Stimulated activated CD4-positive, alpha-beta T cell treated with anti-CD3 and anti-CD28 coated beads, TNF-alpha, amount 100 ng/mL, for 4 hours (primary cell): ENCODE measurements at regions not wholly inside any gene's neighbourhood (a gene's known extent, or its start where the extent isn't known, plus 50 kb on each side); places are given as distances from the start of the nearest gene placed in this dataset.

Experiments used
- DNase-seq, 3 experiments: peaks; one replicate each; pipeline ENCODE4 v3.0.0-alpha.2; 2020; ENCODE audit warnings: low read depth in 3 of 3

DNA sequence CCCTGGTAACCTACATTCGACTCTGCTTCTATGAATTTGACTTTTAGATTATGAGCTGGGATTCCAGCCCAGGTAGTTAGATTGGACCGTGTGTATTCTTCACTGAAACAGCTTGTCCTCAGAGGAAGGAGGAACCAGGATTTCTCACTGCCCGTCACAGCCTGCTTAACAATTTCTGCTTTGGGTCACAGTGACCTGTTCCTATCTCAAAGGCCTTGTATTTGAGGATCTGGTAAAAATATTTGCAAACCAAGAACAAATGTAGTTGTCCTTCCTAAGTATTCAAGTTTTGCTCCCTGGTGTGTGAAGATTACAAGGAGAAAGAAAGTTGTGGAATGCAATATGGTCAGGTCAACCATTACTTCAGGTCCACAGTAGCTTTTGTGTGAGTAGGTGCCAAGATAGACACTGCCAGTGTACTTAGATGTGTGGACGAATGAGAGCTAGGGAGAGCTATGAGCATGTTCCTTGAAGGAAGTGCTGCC is 55.1 kb downstream of the KIF4B start:
- DNase-seq: no peak

DNA sequence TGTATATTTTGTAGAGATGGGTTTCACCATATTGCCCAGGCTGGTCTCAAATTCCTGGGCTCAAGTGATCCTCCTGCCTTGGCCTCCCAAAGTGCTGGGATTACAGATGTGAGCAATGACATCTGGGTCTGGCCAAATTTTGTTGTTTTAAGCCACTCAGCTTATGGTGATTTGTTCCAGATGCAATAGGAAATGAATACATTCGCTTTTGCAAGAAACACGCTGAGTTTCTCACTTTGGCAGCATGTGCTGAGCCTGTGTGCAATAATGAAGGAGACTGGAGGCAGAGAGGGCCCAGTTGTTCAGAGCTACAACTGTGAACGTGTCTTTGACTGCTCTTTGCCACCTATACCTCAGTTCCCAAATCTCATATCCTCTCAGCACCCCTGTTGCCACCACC is 56.4 kb downstream of the KIF4B start:
- no peak for DNase-seq

DNA sequence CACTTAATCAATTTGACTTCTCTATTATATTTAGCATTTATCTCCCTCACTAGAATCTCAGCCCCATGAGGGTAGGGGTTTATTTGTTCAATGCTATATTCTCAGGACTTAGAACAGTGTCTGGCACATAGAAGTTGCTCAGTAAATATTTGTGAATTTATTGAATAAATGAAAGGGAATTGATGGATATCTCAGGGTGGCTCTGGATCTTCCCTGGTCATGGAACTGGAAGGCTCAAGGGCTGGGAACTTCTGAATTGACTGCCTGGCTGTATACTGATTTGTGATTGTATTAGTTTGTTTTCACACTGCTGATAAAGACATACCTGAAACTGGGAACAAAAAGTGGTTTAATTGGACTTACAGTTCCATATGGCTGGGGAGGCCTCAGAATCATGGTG is 57.2 kb downstream of the KIF4B start:
- DNase-seq: no peak

DNA sequence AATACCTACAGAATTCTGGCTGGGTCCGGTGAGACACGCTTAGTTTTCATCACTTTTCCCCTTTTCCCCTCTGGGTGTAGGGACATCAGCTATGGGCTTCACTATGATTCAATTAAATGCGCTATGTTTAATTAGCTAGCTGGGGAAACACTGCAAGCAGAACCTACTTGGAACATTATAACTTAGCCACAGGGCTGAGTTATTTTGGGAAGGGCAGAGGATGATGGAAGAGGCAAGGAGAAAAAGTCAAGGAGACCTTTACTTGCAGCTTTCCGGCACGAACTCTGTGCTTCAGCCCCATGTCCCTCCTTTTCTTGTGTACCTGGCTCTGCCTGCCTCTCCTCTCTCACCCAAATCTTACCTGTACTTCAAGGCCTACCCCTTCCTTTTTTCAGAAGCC is 62.8 kb downstream of the KIF4B start:
- no peak for DNase-seq

DNA sequence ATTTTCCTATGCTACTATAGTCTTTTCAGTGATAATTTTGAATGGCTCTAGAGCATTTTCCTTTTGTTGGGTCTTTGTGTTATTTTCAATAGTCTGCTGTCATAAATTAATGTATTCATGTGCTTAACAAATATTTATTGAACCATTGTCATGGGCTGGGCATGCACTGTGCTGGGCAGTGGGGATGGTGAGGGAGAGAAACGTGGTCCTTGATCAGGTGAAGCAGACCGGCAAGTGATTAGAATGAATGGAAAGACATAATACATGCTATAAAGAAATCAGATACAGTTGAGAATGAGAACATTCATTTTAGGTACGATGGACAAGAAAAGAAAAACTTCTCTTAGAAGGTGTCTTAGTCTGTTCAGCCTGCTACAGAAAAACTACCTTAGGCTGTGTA is 66.1 kb downstream of the KIF4B start:
- no peak for DNase-seq

DNA sequence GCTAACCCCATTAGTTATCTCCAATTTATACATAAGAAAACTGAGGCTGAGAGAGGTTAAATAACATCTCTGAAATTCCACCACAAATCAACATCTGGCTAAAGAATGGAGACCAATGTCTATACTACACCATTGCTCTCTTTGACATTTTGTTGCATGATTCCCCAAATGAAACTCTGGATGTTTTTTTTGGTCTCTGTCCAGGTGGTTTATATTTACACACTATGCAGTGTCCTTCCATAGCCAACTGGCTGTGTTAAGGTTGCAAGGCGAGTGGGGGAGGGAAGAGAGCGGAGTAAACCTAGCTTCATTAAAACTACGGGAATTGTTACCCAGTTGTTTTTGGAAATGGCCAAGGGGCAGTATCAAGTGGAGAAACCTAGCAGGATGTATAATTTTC is 67.2 kb downstream of the KIF4B start:
- no peak for DNase-seq

DNA sequence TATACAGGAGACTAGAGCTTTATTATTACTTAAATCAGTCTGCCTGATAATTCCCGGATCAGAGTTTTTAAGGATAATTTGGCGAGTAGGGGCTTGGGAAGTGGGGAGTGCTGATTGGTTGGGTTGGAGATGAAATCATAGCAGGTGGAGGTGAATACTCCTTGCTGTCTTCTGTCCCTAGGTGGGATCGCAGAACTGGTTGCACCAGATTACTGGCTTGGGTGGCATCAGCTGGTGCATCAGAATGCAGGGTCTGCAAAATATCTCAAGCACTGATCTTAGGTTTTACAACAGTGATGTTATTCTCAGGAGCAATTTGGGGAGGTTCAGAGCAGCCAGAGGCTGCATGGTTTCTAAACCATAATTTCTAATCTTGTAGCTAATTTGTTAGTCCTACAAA is 68.1 kb downstream of the KIF4B start:
- no peak for DNase-seq

DNA sequence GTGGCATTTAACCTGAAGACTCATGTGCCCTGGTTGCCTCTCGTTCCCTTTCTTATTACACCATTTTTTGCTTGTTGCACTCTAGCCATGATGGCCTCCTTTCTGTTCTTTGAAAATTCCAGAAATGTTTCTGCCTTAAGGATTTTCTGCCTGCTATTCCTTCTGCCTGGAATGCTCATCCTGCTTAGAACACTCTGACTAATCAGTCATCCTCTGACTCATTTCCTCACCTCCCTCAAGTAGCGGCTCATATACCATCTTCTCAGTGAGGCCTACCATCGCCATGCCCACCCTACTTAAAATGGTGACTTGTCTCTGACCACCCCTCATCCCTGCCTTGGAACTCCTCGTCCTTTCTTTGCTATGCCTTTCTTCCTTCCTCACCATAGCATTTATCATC is 68.8 kb downstream of the KIF4B start:
- DNase-seq: no peak

DNA sequence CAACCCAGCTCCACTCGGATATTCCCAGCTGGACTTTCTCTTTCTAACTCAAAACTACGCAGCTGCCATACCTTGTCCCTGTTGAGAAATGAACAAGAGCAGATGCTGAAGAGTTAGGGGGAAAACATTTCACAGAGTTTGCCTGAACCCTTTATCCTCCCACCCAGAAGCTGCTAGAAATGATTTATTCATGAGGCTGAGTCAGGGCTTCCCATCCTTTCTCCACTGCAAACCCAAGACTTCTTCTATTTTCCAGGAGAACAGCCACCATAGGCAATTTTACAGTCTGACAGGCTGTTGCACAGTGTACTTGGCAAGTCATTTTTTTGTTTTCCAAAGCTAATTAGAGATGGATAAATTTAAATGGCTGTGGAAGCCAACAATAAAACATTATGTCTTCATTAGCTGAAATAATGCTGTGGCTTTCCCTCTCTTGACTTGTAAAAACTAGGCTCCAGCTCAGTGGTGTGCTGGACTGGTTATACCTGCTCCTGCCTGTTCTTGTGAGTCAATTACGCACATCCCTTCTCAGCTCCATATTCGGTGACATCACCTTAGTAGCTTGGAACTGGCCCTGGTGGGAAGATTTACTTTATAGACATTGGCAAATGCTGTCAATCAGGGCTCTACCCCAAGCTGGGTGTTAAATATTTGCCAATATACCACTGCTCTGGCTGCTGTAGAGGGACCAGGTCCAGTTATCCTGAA is 71.9 kb downstream of the KIF4B start:
- DNase-seq: no peak

DNA sequence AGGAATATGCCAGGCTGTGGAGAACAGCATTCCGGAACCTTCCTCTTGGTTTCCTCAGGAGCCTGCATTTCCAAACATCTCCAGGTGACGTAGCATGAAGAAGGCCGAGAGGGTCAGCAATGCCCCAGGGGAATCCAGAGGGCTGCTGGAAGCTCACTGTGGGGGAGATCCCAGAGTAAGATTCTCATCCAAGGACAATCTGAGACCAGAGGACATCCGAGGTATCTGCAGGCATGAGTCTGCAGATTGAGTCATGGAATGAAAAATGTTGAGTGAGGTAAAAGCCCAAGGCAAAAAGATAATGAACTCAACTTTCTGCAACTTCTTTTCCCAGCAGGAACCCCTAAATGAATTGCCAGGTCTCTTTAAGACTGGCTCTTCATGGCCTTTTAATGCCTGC is 73.5 kb downstream of the KIF4B start:
- no peak for DNase-seq

DNA sequence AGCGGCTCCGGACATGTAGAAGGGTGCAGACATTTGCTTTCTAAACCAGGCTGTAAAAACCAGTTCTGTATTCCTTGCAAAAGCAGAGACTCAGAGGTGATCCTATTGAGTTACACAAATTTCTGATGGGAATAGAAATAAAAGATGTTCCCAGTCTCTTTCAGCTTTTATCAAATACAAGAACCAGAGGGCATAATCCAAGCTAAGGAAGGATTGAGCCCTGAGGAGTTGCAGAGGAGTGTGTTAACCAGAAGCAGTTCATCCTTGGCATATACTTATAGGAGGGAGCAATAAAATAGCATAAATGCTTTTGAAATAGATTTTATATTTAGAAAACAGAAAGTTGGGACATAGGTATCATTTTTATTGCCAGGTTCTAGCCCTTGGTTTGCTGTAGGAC is 75.3 kb downstream of the KIF4B start:
- no peak for DNase-seq

DNA sequence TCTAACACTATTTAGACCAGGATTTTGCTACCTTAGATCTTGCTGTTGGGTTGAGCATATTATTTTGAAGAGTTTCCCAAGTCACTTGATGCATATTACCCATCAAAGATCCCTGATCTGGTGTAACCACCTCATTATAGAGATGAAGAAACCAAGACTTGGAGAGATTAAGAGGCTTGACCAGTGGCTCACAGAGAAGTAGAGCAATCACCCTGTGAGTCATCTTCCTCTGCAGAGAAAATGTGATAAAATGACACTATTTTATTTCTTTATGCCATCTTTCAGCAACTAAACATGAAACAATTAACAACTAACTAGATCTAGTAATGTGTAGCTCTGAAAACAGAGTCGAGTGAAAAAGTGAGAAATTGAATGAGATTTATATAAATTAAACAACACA is 76.1 kb downstream of the KIF4B start:
- no peak for DNase-seq

DNA sequence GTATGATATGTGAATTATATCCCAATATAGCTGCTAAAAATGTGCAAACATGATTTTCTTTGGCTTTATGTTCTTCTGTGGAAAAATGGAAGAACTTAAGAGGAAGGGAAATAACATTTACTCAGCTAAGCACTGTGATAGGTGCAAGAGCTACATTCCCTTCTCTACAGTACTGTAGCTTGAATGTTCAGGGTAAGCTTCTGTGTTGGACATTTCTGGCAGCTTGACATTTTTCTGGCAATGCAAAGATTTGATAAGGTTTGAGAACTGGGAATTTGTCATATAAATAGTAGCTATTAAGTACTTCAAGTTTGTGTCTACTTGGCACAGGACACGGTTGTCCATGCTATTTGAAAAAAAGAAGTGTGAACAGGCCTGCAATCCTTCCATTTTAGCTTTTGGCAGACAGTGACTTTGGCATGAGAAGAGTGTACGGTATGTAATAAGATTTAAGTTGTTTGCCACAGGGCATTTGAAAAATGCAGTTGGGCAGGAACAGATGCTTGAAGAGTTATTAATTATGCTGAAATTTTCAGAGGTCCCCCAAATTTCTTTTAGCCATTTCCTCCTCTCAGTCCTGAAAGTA is 77.6 kb downstream of the KIF4B start:
- no peak for DNase-seq

DNA sequence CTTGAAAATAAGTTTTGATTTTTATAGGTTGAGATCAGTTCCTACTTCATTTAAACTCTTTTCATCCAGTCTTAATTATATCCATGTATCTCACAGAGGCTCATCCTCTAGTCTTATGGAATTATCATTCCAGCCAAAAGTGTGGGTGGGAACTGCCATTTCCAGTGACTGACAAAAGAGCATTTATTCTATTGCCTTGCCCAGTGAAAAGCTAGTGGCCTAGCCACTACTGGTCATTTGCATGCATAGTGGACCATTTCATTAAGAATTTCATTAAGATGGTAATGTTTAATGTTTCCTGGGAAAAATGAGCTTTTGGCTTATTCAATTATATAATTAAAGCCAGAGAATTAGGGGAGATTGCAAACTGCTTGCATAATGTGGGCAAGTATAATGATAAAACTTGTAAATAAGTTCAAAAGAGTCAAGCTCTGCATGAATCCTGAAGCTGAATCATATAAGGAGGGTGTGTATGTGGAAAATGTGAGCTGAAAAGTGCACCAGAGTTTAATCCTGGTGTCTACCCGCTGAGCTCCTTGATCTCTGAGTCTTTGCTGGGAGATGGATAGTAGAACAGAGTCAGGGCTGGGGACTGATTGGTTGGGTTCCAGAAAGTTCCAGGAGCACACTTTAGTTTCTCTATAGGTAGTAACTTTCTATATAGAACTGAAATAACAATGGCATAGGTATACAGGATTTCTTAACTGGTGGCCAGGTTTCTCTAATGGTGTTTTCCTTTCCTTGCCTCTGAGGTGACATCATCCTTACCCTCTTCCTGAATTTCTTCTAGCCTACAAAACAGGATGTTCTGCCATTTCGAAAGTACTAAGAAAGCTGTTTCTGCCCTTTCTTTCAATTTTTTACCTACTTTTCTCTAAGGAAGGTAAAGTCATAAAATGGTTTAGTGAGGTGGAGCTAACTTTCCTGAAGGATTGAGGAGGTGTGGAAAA is 78.5 kb downstream of the KIF4B start:
- no peak for DNase-seq

DNA sequence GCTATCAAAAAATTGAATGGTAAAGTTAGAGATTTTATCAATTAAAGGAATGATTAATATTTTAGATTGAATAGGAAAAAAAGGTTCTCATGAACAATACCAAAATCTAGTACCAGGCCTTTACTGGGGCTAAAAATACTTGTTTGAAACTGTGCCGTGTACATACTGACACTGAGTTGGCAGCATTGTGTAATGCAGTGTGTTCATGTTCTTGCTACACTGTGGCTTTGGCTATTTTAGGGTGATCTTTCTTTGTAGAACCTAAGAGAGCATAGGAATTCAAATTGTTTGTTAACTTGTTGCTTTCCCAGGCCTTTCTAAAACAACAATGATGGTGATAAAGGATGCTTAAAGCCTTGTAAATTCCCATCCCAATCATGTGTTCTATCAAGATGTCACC is 80.9 kb downstream of the KIF4B start:
- no peak for DNase-seq

DNA sequence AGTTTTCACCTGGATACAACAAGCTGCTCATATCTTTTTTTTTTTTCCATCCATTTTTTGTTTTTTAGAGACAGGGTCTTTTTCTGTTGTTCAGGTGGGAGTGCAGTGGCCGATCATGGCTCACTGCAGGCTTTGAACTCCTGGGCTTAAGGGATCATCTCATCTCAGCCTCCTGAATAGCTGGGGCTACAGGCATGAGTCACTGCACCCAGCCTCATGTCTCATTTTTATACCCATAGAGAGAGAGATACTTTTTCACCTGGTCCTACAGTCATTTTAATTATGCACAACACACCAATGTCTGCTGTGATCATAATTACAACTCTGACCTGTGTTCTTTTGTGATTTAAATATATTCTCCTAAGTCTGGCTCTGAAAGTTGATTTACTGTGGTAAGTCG is 84.4 kb downstream of the KIF4B start:
- no peak for DNase-seq

DNA sequence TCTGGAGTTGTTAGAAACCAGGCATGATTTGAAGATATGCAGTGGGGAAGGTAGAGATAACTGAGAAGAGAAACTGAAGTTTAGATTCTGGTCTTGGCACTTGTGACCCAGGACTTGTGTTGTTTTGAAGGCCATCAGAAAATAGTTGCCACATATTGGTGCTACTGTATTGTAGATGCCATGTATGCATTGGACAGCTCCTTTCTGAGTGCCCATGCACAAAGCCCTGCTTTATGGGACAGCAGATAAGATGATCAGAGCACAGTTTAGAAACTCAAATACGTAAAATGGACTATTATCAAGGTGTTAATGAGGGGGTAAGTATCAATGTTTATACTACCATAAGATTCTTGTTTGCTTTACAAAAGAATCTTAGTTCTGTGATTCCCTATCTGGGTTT is 84.9 kb downstream of the KIF4B start:
- DNase-seq: no peak

DNA sequence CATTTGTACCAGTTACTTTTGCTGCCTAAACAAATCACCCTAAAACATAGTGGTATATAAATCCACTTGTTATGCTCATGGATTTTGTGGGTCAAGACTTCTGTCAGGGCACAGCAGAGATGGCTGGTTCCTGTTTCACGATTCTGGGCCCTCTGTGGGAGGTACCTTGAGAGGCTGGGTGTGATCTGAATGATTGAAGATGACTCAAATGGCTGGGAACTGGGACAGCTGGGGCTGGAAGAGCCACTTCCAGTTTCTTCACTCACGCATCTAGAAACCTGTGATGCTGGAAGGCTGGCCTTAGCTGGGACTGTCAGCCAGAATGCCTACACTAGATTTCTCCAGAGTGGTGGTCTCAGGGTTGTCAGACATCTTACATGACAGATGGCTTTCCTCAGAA is 88.1 kb downstream of the KIF4B start:
- DNase-seq: no peak

DNA sequence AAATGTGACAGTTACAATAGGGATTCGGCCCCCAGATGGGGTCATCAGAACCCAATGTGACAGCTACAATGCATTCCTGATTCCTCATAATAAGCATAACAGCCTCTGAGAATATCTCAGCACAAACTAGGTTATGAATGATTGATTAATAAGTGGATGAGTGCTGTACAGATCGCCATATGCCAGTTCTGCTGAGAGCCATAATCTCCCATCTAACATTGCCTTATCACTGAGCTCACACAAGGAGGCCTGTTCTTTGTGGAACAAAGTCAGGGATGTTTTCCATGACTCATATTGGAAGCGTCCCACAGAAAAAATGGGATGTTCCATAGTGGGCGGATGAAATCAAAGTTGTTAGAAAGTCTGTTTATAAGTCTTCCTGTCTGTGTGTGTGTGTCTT is 89.6 kb downstream of the KIF4B start:
- DNase-seq: no peak

DNA sequence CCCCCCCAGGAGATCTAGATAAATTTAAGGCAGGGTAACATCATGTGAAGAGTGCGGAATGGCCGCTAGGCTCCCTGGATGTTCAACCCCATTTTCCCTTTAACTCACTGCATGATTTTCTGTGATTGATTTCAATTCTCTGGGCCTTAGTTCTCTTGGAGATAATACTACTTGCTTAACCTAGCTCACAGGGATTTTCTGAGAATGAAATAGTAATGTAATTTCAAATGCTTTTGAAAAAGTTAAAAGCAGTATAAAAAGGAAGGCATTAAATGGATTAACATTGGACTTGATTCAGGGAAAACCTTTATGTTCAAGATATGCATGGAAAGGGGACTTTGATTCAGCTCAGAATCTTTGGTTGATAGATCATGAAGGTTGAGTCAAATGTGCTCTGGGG is 90.9 kb downstream of the KIF4B start:
- no peak for DNase-seq

DNA sequence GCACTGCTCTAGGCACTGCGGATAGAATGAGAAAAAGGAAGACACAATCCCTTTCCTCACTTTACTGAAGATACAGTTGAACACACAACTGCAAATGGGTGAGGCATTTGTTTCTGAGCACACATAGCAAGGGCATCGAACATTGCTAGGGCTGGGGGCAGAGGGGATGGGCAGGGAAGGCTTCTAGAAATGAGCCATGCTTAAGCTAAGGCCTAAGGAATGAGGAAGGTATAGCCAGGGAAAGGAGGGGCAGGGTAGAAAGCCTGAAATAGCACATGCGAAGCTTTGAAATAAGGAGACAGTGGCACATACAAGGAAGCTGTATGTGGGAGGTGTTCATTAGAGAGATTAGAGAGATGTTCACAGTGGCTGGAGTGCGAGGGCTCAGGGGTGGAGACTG is 92.7 kb downstream of the KIF4B start:
- DNase-seq: no peak

DNA sequence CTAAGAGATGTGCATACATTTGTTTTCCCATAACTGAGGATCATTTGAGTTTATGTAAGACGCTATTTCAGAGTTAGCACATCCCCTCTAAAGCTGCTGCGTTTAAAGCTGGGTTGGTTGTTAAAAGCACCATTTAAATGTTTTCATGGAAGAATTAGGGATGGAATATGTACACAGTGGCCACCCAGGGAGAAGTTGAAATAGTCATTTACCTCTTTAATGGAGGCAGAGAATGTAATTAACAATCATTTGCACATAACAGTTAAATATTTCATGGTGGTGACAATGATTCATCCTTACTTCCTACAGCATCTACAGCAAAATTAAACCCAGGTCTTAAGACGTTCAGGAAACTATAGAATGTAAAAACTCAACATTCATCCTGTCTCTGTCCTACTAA is 100.3 kb downstream of the KIF4B start:
- DNase-seq: no peak

DNA sequence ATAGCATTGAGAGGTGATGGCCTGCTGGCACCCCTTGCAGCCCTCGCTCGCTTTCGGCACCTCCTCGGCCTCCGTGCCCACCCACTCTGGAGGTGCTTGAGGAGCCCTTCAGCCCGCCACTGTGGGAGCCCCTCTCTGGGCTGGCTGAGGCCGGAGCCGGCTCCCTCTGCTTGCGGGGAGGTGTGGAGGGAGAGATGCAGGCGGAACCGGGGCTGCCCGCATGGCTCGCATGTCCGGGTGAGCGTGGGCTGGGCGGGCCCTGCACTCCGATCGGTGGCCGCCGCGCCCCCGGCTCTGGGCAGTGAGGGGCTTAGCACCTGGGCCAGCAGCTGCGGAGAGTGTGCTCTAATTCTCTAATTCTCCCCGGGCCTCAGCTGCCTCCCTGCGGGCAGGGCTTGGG is 101.1 kb downstream of the KIF4B start:
- no peak for DNase-seq
